SK-N-SH treated with all-trans-retinoic acid at 6 μM for 48 hours (cell line): ENCODE measurements at regions not wholly inside any gene's neighbourhood (a gene's known extent, or its start where the extent isn't known, plus 50 kb on each side); places are given as distances from the start of the nearest gene placed in this dataset.

ENCODE experiments used
- ATAC-seq: fragments of 200-7000 bp; cut with Tn5 transposase; 3 replicates; pipeline ENCODE4 v1.9.1; 2020; ENCODE audit warnings: mild to moderate bottlenecking, moderate library complexity
- ARNTL ChIP-seq: fragments of 450-650 bp; formaldehyde crosslinking; IDR thresholded peaks from 2 replicates; pipeline ENCODE4 v1.5.0; 2020; ENCODE audit warnings: low read depth, mild to moderate bottlenecking, moderate library complexity, borderline replicate concordance
- BACH2 ChIP-seq: fragments of 250-450 bp; sonication (Bioruptor Pico); IDR thresholded peaks from 2 replicates; pipeline ENCODE4 v1.9.0; 2021; ENCODE audit warnings: mild to moderate bottlenecking, borderline replicate concordance
- CREB5 ChIP-seq: fragments of 250-450 bp; sonication (Bioruptor Pico); IDR thresholded peaks from 2 replicates; pipeline ENCODE4 v1.5.1; 2020; ENCODE audit warnings: low read depth, mild to moderate bottlenecking, moderate library complexity
- CSDC2 ChIP-seq: fragments of 250-450 bp; sonication (Bioruptor Pico); IDR thresholded peaks from 2 replicates; pipeline ENCODE4 v1.5.0; 2020; ENCODE audit warnings: mild to moderate bottlenecking, moderate library complexity
- CSRNP3 ChIP-seq: fragments of 250-450 bp; sonication (Bioruptor Pico); IDR thresholded peaks from 2 replicates; pipeline ENCODE4 v1.5.1; 2021; ENCODE audit warnings: mild to moderate bottlenecking, moderate library complexity
- ESRRG ChIP-seq: fragments of 250-450 bp; sonication (Bioruptor Pico); IDR thresholded peaks from 2 replicates; pipeline ENCODE4 v1.6.1; 2021; ENCODE audit warnings: mild to moderate bottlenecking
- GLIS3 ChIP-seq: fragments of 250-450 bp; sonication (Bioruptor Pico); IDR thresholded peaks from 2 replicates; pipeline ENCODE4 v1.5.0; 2020; ENCODE audit warnings: mild to moderate bottlenecking, moderate library complexity
- ISL1 ChIP-seq: fragments of 250-450 bp; sonication (Bioruptor Pico); IDR thresholded peaks from 2 replicates; pipeline ENCODE4 v2.1.2; 2022; ENCODE audit warnings: mild to moderate bottlenecking, moderate library complexity
- OSR1 ChIP-seq: fragments of 250-450 bp; sonication (Bioruptor Pico); IDR thresholded peaks from 2 replicates; pipeline ENCODE4 v1.8.0; 2022; ENCODE audit warnings: moderate library complexity, mild to moderate bottlenecking, inconsistent platforms
- PATZ1 ChIP-seq: fragments of 250-450 bp; sonication (Bioruptor Pico); IDR thresholded peaks from 2 replicates; pipeline ENCODE4 v1.8.0; 2020; ENCODE audit warnings: mild to moderate bottlenecking, moderate library complexity, borderline replicate concordance
- POU6F1 ChIP-seq: fragments of 250-450 bp; sonication (Bioruptor Pico); IDR thresholded peaks from 2 replicates; pipeline ENCODE4 v1.8.0; 2021; ENCODE audit warnings: low read depth, mild to moderate bottlenecking, moderate library complexity, borderline replicate concordance
- RARB ChIP-seq: fragments of 250-450 bp; sonication (Bioruptor Pico); IDR thresholded peaks from 2 replicates; pipeline ENCODE4 v1.8.0; 2021; ENCODE audit warnings: mild to moderate bottlenecking, moderate library complexity
- SNAI2 ChIP-seq: fragments of 250-450 bp; sonication (Bioruptor Pico); IDR thresholded peaks from 2 replicates; pipeline ENCODE4 v1.5.0; 2020; ENCODE audit warnings: mild to moderate bottlenecking, moderate library complexity
- TCF4 ChIP-seq: fragments of 250-450 bp; sonication (Bioruptor Pico); IDR thresholded peaks from 2 replicates; pipeline ENCODE4 v1.8.0; 2021; ENCODE audit warnings: mild to moderate bottlenecking, moderate library complexity, borderline replicate concordance
- TOX ChIP-seq: fragments of 250-450 bp; sonication (Bioruptor Pico); IDR thresholded peaks from 2 replicates; pipeline ENCODE4 v1.8.0; 2021; ENCODE audit warnings: mild to moderate bottlenecking, moderate library complexity, borderline replicate concordance
- TSHZ2 ChIP-seq: fragments of 250-450 bp; sonication (Bioruptor Pico); IDR thresholded peaks from 2 replicates; pipeline ENCODE4 v1.5.0; 2020; ENCODE audit warnings: mild to moderate bottlenecking, moderate library complexity
- ZC3H10 ChIP-seq: fragments of 250-450 bp; sonication (Bioruptor Pico); IDR thresholded peaks from 2 replicates; pipeline ENCODE4 v1.5.1; 2021; ENCODE audit warnings: mild to moderate bottlenecking, moderate library complexity
- ZFP3 ChIP-seq: fragments of 250-450 bp; sonication (Bioruptor Pico); IDR thresholded peaks from 2 replicates; pipeline ENCODE4 v1.5.0; 2020; ENCODE audit warnings: mild to moderate bottlenecking, moderate library complexity
- ZNF565 ChIP-seq: fragments of 450-650 bp; formaldehyde crosslinking; conservative IDR thresholded peaks from 2 replicates; pipeline ENCODE4 v1.5.0; 2020; ENCODE audit warnings: low read depth, mild to moderate bottlenecking, moderate library complexity
- ZNF70 ChIP-seq: fragments of 450-650 bp; formaldehyde crosslinking; IDR thresholded peaks from 2 replicates; pipeline ENCODE4 v1.5.0; 2020; ENCODE audit warnings: mild to moderate bottlenecking, moderate library complexity
- ZNF8 ChIP-seq: fragments of 450-650 bp; formaldehyde crosslinking; IDR thresholded peaks from 2 replicates; pipeline ENCODE4 v1.5.0; 2020; ENCODE audit warnings: mild to moderate bottlenecking, moderate library complexity

- no peak for ATAC-seq
- TF ChIP-seq ZNF565 (CRISPR knock-in tag) (no peak), ZFP3 (CRISPR knock-in tag) (no peak), TOX (CRISPR knock-in tag) (no peak), ESRRG (CRISPR knock-in tag) (no peak), TCF4 (CRISPR knock-in tag) (no peak), SNAI2 (CRISPR knock-in tag) (no peak)
- TF ChIP-seq, all 23 proteins: peak for 0
These were observed 100.2 kb downstream of the RIPK4 start for GRCh38 chr21:41666641-41667081.

GRCh38 chr21:41665766-41666595, 100.9 kb downstream of the RIPK4 start:
- ATAC-seq: no peak
- TF ChIP-seq CSRNP3 (CRISPR knock-in tag) (no peak), ESRRG (CRISPR knock-in tag) (no peak), ZNF565 (CRISPR knock-in tag) (no peak), ISL1 (CRISPR knock-in tag) (no peak), BACH2 (CRISPR knock-in tag) (no peak), TSHZ2 (no peak), RARB (CRISPR knock-in tag) (no peak), PATZ1 (no peak), CREB5 (CRISPR knock-in tag) (no peak), ZNF70 (CRISPR knock-in tag) (no peak), ZNF8 (CRISPR knock-in tag) (no peak), GLIS3 (CRISPR knock-in tag) (no peak), POU6F1 (CRISPR knock-in tag) (no peak), ZC3H10 (CRISPR knock-in tag) (no peak), OSR1 (CRISPR knock-in tag) (no peak), ZFP3 (CRISPR knock-in tag) (no peak), ARNTL (CRISPR knock-in tag) (no peak), TOX (CRISPR knock-in tag) (no peak), CSDC2 (CRISPR knock-in tag) (no peak)
